Prostate gland (tissue), 2 donors: ENCODE measurements at regions not wholly inside any gene's neighbourhood (a gene's known extent, or its start where the extent isn't known, plus 50 kb on each side); places are given as distances from the start of the nearest gene placed in this dataset.

ENCODE experiments used
- POLR2A ChIP-seq: fragments of 450-650 bp; IDR thresholded peaks from one replicate; pipeline ENCODE4 v1.6.1; 2016; ENCODE audit warnings: antibody characterized with exemption, mild to moderate bottlenecking
- POLR2AphosphoS5 ChIP-seq: sonication (generic); formaldehyde crosslinking; IDR thresholded peaks from one replicate; pipeline ENCODE4 v1.6.1; 2017; ENCODE audit warnings: antibody characterized with exemption
- TF ChIP-seq, protein P1 (sequence below), 4 experiments: fragments of 200-600 bp in 2 of 4; fragments of 450-650 bp in 2 of 4; sonication (generic) in 2 of 4; IDR thresholded peaks; 1 replicate in 3 of 4; 2 replicates in 1 of 4; pipeline ENCODE4 v1.5.1; 2016 to 2019; ENCODE audit warnings: antibody characterized with exemption in 4 of 4, mild to moderate bottlenecking in 2 of 4, moderate library complexity in 2 of 4

DNA sequence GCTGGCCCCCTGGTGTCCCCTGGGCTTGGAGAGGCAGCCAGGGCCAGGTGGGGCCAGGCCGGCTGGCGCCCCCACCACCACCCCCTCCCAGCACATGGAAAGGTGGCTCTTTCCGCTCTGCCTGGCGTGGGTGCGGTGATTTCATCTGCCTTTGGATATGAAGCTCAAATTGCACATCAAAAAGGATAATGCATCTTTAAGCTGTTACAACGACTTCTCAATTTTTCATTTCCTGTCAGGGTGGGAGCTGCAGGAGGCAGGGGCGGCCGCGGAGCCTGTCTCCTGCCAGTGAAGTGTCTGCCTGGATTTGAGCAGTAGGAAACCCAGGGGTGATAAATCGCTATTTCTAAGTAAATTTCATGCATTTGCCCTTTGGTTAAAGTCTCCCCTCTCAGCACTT is 169.2 kb upstream of the MVB12B start:
- TF ChIP-seq, protein P1, sequence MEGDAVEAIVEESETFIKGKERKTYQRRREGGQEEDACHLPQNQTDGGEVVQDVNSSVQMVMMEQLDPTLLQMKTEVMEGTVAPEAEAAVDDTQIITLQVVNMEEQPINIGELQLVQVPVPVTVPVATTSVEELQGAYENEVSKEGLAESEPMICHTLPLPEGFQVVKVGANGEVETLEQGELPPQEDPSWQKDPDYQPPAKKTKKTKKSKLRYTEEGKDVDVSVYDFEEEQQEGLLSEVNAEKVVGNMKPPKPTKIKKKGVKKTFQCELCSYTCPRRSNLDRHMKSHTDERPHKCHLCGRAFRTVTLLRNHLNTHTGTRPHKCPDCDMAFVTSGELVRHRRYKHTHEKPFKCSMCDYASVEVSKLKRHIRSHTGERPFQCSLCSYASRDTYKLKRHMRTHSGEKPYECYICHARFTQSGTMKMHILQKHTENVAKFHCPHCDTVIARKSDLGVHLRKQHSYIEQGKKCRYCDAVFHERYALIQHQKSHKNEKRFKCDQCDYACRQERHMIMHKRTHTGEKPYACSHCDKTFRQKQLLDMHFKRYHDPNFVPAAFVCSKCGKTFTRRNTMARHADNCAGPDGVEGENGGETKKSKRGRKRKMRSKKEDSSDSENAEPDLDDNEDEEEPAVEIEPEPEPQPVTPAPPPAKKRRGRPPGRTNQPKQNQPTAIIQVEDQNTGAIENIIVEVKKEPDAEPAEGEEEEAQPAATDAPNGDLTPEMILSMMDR (IDR thresholded peaks at IDR 0.05) = no peak
- TF ChIP-seq POLR2AphosphoS5 (no peak), POLR2A (no peak)
